NCI-H2107 treated with DMSO at 0.1 percent for 48 hours (cell line): ENCODE measurements at regions not wholly inside any gene's neighbourhood (a gene's known extent, or its start where the extent isn't known, plus 50 kb on each side); places are given as distances from the start of the nearest gene placed in this dataset.

ENCODE experiments used
- DNase-seq: peaks from one replicate; lab custom pipeline; 2025; ENCODE audit not compliant: unreplicated experiment; lab: John Stamatoyannopoulos, UW

DNA sequence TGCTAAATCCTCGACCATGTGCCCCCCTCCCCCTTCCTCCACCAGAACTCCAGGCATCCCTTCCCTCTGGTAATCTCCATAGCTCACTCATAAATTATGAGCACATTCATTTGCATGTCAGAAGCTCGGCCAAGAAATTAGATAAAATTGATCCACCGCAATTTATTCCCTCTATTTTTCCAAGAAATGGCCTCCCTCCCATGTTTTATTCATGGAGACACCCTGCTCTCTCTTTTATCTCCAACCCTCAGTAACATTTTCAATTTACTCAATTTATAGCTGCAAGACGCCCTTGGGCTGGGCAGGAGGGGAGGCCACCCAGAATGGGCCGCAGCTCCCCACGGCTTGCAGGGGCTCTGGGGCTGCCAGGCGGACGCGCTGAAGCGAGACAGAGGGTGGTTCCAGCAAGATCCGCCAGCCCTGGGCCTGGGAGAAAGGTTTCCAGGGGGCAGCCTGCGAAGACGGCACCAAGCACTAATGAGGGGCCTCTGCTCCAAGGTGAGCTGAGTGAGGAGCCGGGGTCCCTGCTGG is 54.7 kb upstream of the ZNF423 start:
- no peak for DNase-seq

DNA sequence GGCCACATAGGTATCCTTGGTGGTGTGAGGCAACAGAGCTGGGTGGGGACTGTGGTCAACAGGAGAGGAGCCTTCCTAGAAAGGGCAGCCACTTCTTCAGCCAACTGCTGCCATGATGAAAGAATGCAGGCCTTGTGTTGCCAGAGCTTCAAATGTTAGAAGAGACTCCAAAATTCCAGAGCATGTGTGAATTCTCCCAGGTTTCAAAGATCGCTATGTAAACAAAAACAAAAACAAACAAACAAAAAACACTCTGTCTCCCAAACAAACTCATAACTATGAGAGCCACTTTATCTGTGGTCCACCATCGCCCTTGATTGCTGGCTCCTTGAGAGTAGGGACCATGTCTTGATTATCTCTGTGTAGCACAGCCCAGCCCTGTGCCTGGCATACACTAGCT is 55.5 kb upstream of the ZNF423 start:
- no peak for DNase-seq

DNA sequence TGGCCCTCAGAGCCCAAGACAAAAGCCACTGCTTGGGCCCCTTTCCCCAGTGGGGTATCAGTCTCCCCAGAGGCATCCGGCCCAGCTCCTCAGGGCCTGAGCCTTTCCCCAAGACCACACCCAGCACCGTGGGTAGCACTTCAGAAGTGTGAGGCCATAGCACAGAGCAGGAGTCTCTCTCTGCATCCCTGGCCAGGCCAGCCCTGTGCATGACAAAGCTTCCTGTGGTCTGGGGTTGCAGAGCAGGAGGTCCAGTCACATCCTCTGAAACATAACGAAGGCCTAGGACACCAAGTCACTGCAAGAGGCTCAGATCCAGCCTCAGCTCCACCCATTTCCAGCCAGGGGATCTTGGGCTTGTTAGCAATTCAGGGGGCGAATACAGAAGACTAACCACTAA is 56.8 kb upstream of the ZNF423 start:
- no peak for DNase-seq

DNA sequence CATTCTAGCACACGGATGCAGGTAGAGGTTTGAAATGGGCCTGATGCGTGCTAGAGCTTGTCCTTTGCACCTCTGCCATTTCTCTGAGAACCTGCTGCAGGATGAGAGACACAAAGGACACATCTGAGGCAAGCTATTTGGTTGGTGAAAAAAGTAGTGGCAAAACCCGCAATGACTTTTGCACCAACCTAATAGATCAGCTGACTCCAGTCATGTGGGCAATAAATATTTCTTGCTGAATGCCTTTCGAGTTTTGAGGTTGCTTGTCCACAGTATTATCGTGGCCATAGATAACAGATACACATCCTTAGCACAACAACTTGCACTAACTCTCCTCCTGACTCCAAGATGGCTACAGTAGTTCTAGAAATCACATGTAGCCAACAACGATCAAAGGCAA is 57.8 kb upstream of the ZNF423 start:
- DNase-seq = no peak

DNA sequence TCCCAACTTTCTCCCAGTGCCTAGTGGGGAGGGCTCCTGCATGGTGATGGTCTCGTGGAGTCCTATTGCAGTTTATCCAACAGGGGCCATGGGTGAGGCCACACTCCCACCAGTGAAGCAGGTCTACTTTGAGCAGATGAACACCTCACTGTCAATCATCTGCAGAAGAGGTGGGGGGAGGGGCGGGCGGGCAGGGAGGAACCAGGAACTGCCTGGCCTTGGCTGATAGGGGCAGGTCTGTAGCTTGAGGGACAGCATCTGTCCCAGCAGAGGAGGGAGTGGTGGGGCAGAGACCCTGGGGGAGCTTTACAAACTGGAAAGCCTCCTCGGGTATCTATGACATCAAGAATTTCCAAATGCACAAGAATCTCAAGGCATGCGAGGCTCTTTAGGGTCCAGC is 58.7 kb upstream of the ZNF423 start:
- DNase-seq = no peak

DNA sequence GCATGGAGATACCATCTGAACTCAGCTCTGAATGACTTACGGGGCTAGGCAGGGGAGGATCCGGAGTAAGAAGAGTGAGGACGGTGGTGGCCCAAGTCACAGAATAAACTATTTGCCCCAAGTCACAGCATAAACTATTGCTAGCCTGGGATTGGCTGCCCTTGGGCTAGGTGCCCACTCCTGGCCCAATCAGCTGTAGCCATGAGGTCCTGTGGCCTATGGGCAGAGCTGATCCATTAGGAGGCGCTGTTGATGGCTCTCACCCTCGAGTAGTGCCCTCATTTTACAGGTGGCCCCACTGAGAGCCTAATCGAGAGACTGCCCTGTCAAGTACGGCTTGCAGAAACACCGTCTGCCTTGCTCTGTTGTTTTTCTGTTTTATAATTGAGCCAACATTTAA is 62.3 kb upstream of the ZNF423 start:
- no peak for DNase-seq

DNA sequence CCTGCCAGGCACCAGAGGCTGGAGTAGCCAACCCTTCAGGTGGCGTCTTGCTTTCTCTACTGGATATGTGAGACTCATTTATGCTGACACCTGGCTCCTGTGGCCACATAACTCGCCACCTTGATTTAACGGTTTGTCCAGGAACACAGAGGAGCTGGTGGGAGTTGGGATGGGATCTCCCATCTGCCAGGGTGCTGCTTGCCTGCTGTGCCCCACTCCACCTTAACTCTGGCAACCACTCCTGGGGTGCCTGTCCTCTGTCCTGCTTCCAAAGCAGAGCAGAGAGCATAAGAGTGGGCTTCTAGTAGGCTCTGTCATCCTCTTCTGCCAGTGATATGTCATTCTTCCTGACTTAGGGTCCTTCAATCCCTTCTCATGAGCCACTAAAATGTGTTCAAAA is 63.4 kb upstream of the ZNF423 start:
- no peak for DNase-seq

DNA sequence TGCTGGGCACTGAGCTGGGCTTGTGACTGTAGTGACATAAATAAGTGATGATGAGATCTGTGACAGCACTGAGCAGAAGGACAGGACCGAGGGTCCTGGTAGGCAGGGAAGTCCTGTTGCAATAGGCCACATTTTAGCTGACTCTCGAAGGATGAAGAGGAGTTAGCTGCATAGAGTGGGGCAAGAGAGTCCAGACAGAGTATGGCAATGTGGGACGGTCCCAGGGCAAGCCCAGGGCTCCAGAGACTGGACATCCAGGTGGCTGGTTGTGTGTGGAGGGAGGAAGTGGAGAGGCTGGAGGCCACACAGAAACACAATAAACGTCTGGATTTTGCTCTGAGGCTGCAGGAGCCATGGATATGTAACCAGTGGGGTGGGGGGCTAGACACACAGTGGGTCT is 64.5 kb upstream of the ZNF423 start:
- no peak for DNase-seq

DNA sequence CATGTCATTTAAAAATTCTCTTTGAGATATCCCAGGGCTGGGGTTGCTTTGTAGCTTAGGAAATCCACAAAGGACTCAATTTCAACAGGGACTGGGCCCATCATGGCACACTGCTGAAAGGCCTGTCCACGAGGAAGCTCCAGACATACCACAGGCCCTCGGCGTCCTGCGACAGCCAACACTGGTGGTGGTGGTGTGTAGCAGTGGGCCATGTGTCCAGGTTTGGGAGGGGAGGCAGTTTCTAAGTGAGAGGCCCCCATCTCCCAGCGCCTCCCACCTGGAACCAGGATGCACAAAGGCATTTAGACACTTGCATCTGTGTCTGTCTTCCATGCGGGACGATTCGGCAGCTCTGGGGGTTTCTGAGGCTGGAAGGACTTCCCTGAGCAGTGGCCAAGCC is 65.2 kb upstream of the ZNF423 start:
- no peak for DNase-seq

DNA sequence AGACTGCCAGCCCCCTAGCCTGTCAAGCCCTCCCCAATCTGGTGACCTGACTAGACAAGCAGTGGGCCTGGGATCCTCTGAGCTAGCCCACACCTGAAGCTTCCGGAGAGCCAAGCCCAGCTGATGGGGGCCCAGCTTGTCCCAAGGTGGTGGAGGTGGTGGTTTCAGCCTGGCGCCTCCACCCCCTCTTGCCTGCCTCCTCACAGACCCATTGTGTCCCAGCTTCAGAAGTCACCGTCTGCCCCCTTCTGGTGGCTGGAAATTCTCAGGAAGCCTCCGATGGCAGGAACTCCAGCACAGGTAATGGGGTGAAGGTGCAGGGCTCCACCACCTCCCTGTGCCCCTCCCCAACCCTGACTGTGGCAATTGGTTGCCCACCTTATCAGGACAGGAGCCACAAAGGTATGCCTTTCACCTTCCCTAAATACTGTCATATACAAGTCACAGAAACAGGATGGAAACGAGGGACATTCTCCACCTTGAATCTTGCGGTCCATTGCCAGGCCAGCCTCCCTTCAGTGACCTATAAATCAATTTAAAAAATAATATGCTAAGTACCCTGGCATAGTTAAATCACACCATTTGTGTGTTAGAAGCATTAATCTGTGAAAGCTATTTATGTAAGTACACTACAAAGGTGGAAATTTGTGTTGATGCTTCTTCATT is 66.0 kb upstream of the ZNF423 start:
- peak; percentile 4 for DNase-seq

DNA sequence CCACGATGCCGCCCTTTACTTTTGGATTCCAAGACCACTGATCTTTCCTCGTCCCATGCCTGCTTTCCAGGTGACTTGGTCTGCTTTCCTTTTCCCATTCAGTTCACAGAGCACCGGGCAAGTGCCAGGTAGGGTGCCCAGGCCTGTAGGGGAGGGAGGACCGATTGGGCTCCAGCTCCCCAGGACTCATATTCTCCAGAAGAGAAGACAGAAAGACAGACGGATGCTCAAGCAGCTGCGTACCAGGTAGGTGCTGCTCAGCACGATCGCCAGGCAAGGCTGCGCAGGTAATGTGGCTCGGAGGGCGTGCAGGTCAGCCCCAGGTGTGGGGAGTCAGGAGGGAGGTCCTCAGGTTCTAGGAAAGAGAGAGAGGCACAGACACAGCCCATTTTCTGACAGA is 67.5 kb upstream of the ZNF423 start:
- DNase-seq = no peak

DNA sequence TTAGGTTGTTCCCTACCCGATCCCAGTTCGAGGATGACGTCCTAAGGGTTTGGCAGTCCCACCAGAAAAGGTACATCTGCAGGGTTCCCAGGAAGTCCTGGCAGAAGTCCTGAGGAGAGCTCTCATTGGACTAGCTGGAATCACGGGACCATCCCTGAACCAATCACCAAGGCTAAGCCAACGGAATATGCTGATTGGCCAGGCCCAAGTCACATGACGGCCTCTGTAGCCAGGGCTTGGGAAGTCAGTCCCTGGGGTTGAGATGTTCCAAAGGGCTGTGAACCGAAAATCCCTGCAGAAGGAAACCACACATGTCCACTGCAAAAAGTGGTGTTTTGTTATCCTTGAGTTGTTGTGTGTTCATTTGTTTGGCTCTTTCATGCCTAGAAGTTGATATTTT is 68.2 kb upstream of the ZNF423 start:
- no peak for DNase-seq

DNA sequence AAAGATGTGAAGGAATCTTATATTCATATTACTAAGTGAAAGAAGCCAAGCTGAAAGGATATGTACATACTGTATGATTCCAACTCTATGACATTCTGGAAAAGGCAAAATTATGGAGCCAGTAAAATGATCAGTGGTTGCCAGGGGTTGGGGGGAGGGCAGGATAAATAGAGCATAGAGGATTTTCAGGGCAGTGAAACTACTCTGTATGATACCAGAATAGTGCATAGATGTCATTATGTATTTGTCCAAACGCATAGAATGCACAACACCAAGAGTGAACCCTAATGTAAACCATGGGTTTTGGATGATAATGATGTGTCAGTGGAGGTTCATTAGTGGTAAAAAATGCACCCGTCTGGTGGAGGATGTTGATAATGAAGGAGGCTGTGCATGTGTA is 71.0 kb upstream of the ZNF423 start:
- no peak for DNase-seq

DNA sequence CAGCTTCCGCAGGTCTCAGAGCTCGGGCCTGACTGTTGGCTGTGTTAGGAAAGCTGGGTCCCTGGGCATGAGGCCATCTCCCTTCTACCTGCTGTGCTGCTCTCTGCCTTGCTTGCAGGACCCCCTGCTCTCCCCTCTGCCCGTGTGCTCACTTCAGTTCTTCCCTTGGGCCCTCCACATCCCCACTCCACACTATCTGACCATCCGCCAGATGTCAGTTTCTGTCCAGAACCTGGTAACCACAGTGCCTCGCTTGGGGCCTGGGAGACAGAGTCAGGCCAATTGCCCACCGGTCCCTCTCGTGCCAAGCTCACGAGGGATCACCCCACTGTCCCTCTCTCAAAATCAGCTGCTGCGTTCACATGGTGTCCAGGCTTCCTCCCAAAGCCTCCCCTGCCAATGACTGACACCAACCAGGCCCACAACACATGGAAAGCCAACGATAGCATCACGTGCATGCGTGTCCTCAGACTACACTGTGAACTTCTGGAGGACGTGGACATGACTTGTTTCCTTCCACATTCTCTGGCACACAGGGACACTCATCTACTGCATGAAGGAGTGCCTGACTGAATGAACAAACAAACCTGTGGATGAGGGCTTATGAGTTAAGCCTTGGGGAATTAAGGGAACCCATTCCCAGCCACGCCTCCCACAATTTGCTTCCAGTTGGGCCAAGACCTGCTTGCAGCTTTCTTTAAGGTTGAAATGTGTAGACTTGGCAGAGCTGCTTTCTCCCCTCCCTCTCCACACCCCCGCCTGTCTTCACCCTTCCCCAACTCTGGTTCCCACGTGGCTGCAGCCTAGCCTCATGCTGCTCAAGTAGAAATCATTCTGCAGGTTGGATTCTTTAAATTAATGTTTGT is 72.5 kb upstream of the ZNF423 start:
- no peak for DNase-seq

DNA sequence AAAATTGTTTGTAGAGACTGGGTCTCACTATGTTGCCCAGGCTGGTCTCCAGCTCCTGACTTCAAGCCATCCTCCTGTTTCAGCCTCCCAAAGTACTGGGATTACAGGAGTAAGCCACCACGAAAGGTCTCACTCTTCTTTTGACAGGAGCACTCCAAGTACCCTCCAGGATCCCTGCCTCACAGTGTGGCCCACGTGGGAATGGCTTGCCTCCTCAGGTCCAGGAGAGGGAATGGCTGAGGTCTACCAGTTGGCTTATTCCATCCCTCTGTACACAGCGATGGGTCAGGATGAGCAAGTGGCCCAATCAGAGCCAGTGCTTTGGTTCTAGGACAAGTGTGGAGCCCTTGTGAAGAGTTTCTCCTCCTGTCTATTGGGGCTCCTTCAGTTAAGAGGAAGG is 73.7 kb upstream of the ZNF423 start:
- no peak for DNase-seq

DNA sequence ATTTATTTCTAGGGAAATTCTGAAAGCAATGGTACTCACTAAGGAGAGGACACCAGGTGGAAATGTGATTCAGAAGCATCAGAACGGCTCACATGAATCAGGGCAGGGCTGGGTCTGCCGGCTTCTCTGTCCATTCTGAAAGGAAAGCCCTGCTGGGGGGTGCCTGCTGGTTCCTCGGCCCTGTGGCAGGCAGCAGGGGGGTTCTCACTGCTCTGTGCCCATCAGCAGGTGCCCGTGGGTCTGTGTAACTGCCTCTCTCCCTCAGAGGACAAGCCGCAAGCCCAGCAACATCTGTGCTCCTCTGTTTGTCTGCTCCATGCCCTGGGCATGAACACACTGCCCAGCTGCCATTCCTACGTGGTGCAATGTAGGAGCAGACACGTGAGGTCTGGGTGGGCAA is 74.9 kb upstream of the ZNF423 start:
- DNase-seq = no peak

DNA sequence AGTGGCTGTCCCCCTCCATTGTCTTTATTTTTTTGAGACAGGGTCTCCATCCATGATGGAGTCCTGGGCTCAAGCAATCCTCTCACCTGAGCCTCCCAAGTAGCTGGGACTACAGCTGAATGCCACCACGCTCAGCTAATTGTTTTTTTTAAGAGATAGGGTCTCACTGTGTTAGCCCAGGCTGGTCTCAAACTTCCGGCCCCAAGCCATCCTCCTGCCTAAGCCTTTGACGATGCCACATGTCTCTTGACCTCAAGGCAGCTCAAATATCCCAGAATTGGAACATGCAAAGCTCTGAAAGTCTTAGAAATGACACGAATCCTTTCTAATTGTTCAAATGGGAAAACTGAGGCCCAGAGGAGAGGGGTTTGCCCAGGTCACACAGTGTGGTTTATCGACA is 75.4 kb upstream of the ZNF423 start:
- no peak for DNase-seq

DNA sequence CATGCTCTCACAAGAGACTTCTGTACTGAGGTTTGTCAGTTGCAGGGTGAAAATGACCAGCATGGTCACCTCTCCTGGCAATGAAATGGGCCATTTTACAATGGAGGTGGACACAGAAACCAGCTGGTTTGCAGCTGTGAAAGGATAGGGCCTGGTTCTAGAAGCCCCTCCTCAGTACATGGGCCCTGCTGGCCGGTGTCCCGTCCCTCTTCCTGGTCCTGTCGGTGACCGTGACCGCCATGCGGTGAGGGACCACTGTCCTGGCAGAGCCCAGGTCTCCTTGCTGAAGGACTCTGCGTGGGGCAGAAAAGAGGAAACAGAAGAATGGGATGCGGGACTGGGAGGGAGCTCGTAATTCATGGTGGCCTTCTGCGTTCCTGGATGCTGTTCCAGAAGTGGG is 76.0 kb upstream of the ZNF423 start:
- no peak for DNase-seq

DNA sequence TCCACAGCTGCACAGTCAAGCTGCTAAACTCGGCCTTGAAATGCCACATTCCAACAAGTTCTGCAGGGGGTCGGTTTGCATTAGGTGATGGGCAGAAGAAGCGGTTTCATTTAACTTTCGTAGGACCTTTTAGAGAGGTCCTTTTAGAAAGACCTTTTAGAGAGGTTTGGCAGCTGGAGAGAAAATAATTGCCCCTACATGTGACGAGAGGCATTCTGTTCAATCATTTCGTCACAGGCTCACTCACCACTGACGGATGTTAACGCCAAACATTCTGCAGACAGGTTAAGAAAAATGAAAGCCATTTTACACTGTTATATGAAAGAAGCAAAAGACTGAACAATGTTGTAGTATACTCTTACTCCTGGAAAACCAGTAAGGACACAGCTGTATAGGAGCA is 76.5 kb upstream of the ZNF423 start:
- DNase-seq = no peak

DNA sequence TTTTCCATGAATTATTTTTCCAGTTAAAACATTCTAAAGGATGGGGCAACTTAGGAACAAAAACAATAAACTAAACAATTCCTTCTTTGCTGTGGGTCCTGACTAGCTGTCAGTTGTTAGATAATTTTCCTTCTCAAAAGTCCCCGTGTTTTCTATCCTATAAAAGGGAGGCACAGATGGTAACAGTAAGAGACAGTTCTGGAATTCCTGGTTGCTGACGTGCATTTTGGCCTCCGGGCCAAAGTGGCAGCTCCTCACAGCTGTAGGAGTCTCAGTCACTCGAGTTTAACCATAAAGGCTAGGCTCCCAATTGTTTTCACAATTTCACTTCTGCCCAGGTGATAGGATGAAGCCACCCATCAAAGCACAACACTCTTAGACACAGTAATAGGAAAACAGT is 77.0 kb upstream of the ZNF423 start:
- DNase-seq = no peak

DNA sequence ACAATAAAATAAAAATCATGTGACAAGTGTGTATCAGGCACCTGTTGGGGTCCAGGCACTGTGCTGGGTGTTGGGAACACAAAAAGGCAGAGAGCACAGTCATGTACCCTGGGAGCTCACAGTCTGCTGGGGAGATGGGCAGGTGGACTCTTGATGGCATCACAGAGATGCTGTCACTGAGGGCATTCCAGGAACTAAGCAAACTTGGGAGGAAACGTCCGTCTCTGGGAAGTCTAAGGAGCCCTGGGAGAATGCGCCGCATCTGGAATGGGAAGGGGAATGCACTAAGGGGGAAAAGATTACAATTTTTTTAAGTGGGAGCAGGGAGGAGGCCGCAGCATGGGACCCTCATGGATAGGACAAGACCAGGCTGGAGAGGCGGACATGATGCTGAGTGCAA is 80.9 kb upstream of the ZNF423 start:
- no peak for DNase-seq

DNA sequence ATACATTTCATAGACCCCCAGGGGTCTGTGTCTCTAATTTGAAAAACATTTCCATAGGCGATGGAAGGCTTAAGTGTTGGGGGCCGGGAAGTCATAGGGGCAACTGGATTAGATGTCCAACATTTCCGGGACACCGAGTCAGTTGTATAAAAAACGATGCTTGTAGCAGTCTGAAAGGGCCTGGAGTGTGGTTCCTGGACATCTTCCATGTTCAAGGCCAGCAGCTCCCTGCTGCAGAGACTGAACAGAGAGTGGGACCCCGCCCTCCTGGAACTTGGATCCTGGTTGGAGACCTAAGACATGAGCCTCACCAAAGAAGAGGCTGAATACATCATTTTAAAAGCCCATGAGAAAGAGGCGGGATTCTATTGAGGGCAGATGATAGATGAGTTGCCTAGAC is 82.0 kb upstream of the ZNF423 start:
- no peak for DNase-seq

DNA sequence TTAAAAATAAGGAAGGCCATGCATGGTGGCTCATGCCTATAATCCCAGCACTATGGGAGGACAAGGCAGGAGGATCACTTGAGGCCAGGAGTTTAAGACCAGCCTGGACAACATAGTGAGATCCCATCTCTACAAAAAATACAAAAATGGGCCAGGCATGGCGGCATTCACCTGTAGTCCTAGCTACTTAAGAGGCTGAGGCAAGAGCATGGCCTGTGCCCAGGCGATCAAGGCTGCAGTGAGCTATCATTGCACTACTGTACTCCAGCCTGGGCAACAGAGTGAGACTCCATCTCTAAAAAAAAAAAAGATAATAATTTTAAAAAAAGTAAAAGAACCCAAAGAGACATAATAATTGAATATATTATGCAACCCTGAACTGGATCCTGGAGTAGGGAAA is 83.6 kb upstream of the ZNF423 start:
- DNase-seq = no peak
